WI38 (cell line): ENCODE measurements at regions not wholly inside any gene's neighbourhood (a gene's known extent, or its start where the extent isn't known, plus 50 kb on each side); places are given as distances from the start of the nearest gene placed in this dataset.

Source experiments
- H3K4me3 ChIP-seq: 2 replicates; pipeline ENCODE4 v1.5.1; 2011; ENCODE audit warnings: low read depth, mild to moderate bottlenecking, control low read depth, low read length
- CTCF ChIP-seq: IDR thresholded peaks from 2 replicates; pipeline ENCODE4 v1.5.1; 2012; ENCODE audit warnings: low read depth, mild to moderate bottlenecking, control low read depth, low read length

GRCh38 chr13:31940076-31940475 lies 91.5 kb upstream of the FRY start:
- no peak for TF ChIP-seq CTCF
- H3K4me3 ChIP-seq: no peak overlapping the region

- no peak overlapping the region for H3K4me3 ChIP-seq
- TF ChIP-seq CTCF: no peak
Measured at GRCh38 chr13:31943591-31943990, 88.0 kb upstream of the FRY start.

GRCh38 chr13:31944262-31945160 lies 87.1 kb upstream of the FRY start:
- TF ChIP-seq CTCF: no peak
- H3K4me3 ChIP-seq: no peak overlapping the region

- no peak for TF ChIP-seq CTCF
- H3K4me3 ChIP-seq: no peak overlapping the region
Measured at GRCh38 chr13:31945202-31945961, 86.2 kb upstream of the FRY start.

- H3K4me3 ChIP-seq: no peak overlapping the region
- TF ChIP-seq CTCF: no peak
Measured at GRCh38 chr13:31946091-31946770, 85.3 kb upstream of the FRY start.

GRCh38 chr13:31947105-31947504 lies 84.5 kb upstream of the FRY start:
- no peak for TF ChIP-seq CTCF
- H3K4me3 ChIP-seq: no peak overlapping the region
